ENCODE measurements at regions not wholly inside any gene's neighbourhood (a gene's known extent, or its start where the extent isn't known, plus 50 kb on each side); places are given as distances from the start of the nearest gene placed in this dataset.

DNA sequence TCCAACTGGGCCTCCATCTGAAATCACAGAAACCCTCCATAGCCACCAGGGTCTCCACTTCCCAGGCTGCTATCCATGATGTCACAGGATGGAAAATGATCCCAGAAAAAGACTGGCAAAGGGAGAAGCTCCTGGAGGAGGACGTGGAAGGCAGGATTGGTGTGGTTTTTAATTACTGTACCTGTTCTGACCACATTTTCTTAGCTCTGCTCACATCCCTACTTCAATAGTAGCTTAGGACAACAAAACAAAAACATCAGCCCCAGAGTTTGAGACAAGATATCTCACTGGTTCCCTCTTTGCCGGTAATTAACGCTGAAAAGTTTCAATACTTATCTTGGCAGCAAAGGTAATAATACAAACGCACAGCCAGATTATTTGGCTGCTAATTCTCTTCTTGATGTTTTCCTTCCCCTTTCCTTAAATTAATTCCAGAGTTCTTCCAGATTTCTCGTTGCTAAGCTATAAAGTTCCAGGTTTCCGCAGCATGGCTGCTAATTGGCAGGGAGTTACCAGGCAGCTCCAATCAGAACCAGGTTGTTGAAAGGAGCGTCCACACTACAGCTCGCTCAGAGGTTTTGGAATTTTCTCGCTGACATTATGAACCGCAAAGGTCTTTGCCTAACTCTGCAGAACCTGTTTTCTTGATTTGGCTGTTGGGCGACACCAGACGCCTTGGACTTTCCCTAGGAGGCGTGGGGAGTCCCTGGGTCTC, 263.4 kb downstream of the MRTFB start:
- DNase-seq: peak; percentile 71

DNA sequence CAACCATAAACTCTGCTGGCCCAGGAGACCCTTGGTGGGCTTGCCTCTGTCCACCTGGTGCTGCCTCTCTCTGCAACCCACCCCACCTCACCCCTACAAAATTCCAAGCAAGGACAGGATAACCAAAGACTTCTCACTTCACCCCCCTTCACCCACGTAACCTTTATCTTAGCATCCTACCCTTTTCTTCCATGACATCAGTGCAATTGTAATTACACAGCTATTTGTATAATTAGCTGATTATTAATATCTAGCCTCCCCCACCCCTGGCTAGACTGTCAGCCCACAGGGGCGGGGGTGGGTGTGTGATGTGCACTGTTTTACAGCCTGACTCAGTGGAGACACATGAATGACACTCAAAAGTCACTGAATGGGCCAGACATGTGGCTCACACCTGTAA, 262.2 kb downstream of the MRTFB start:
- no peak for DNase-seq

DNA sequence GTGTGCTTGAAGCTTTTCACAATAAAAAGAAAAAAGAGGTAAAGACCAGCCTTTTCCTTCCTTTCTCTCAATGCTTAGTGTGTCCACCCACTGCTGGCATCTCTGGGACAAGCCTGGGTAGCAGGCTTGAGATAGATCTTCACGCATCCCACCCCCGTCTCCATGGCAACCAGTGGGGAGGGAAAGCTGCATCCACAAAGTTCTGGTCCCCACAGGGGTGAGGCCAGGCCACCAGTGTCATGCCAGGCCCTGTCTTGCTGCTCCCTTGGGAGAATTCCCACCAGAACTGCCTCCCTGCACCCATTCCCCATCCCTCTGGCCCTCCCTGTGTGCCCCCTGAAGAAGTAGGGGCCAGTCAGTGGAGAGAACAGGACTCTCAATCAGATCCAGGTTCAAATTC, 259.9 kb downstream of the MRTFB start:
- no peak for DNase-seq

DNA sequence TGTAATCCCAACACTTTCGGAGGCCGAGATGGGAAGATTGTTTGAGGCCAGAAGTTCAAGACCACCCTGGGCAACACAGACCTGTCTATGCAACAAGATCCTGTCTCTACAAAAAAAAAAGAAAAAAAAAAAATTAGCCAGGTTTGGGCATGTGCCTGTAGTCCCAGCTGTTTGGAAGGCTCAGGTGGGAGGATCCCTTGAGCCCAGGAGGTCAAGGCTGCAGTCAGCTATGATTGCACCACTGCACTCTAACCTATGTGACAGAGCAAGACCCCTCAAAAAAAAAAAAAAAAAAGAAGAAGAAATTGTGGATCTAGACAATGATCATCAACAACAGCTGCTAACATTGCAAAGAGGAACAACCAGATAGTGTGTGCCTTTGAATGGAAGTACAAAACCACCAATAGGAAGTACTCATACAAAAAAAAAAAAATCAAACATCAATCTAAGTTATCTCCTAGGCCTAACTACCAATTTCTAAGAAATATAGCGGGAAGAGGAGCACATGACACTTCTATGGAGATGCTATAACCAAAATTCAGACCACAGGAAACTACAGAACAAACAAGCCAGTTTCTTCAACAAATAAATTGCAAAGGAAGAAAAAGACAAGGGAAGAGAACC, 258.7 kb downstream of the MRTFB start:
- DNase-seq: no peak

DNA sequence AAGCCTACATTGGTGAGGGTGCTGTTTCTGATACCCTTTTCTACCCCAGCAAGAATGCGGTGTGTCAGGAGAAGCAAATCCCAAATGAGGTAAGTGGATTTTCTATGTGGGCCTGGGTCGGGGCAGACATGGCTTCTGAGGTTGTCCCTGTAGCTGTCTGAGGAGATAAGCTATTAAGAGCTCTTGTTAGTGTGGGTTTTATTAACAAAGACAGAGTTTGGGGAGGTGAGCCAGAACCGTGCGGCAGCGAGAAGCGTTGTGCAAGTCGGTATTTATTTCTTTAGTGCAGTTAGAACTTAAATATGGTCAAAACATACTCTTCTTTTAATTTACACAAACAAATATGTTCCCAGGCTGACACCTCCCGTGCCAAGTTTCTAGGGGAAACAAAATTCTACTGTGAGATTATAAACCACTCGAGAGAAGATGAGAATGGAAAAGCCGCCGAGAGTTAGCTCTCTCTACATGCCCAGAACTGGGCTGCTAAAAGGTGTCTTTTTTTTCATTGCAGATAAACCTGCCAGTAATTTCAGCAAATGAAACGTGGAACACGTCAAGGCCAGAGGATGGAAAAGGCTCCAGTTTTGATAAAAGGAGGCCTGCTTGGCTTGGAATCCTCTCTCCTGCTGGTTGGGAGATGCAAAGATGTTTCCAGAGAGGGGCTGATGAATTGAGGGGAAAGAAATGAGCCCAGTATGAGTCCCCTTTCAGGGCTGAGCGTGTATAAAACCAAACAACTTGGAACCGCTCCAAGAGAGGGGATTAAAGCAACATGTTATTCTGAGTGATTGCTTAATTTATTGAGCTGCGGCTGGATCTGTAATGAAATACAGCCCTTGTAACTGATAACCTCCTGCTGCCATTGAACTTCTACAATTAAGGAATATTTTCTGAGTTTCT, 254.6 kb downstream of the MRTFB start:
- DNase-seq: peak; percentile 88

DNA sequence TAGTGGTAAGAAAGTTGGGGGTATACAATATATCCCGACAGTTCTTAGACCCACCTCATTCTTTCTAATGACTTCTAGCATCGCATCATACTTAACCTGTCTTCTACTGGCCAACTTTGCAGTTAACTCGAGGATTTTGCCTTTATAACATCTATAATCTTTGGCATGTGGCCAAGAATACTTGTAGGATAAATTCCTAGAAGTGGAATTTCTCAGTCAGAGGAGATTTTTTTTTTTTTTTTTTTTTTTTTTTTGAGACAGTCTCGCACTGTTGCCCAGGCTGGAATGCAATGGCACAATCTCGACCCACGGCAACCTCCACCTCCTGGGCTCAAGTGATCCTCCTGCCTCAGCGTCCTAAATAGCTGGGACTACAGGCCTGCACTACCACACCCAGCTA, 253.5 kb downstream of the MRTFB start:
- peak; percentile 73 for DNase-seq

DNA sequence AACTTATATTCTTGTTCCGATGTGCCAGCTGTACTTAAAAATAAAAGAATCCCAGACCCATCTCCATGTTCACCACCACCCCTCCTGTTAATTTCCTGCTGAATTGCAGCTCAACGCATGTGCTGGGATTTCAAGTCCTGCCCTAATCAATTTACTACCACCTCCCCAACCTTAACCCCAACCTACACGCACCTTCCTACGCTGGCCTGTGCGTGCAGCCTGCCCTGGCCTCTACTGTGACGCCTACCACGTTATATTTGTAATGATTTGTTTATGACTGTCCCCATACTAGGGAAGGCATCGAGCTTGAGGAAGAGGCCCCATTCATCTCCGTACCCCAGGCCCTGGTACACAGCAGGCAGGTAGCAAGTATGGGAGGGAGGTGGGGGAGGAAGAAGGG, 251.1 kb downstream of the MRTFB start:
- no peak for DNase-seq

DNA sequence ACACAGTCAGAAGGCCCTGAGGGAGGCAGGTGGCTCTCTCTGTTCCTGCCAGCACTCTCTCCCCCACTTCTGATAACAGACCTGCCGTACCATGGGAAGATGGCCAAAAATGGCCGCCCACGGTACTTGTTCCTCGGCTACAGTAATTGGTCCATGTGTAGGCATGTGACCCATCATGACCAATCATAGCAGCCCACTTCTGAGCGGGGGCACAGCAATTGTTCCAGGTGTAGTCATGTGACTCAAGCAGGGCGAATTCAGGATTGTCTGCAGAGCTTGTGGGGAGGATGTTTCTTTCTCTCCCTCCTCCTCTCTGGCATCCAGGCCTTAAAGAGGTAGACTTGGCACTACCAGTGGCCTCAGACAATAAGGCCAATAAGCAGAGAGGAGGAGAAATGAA, 250.4 kb downstream of the MRTFB start:
- no peak for DNase-seq

DNA sequence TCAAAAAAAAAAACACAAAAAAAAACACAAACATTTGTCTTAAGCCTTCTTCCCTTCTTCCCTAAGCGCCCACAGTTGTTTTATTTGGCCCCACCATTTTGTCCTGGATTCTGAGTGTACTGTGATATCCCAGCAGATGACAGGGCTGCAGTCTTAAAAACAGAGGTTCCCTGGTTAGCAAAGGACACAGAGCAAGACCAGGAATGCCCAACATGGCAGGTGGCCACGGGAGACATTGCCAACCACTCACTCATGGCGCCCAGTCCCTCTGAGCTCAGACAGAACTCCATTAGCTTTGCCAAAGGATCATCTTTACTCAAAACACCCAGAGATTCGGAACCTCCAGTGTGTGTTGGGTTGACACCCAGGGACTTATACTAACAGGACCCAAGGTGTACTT, 249.3 kb downstream of the MRTFB start:
- DNase-seq: no peak
